Coronary artery (tissue), 2 donors: ENCODE measurements at regions not wholly inside any gene's neighbourhood (a gene's known extent, or its start where the extent isn't known, plus 50 kb on each side); places are given as distances from the start of the nearest gene placed in this dataset.

Source experiments
- DNase-seq: peaks from one replicate; pipeline ENCODE4 v3.0.0-alpha.2; 2017; ENCODE audit warnings: low spot score
- H3K27ac ChIP-seq, 2 donors: fragments of 200-600 bp; sonication (generic); one replicate each; pipeline ENCODE4 v1.5.1; 2016 to 2019
- H3K4me3 ChIP-seq: fragments of 200-600 bp; sonication (generic); 2 replicates; pipeline ENCODE4 v1.5.1; 2016; ENCODE audit warnings: mild to moderate bottlenecking, moderate library complexity
- TF ChIP-seq, protein P1 (sequence below): fragments of 200-600 bp; sonication (generic); IDR thresholded peaks from one replicate; pipeline ENCODE4 v1.5.1; 2019; ENCODE audit warnings: antibody characterized with exemption

DNA sequence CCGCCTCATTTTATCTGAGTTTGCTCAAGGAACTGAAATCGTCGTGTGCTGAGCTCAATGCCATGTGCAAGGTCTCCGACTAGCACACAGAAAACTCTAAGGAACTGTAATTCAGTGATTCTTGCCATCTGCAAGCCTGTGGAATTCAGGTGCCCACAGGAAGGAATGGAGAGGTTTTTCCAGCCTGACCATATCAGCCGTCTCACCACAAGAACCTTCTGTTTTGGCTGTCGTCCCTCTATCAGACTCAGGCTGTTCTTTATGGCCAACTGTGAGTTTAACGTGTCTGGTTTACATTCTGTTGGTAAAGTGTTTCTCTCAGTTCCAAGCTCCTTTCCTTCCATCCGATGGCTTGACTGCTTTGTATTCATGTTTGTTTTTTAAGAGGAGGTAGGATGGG, 293.5 kb downstream of the SPRY2 start:
- TF ChIP-seq, protein P1, sequence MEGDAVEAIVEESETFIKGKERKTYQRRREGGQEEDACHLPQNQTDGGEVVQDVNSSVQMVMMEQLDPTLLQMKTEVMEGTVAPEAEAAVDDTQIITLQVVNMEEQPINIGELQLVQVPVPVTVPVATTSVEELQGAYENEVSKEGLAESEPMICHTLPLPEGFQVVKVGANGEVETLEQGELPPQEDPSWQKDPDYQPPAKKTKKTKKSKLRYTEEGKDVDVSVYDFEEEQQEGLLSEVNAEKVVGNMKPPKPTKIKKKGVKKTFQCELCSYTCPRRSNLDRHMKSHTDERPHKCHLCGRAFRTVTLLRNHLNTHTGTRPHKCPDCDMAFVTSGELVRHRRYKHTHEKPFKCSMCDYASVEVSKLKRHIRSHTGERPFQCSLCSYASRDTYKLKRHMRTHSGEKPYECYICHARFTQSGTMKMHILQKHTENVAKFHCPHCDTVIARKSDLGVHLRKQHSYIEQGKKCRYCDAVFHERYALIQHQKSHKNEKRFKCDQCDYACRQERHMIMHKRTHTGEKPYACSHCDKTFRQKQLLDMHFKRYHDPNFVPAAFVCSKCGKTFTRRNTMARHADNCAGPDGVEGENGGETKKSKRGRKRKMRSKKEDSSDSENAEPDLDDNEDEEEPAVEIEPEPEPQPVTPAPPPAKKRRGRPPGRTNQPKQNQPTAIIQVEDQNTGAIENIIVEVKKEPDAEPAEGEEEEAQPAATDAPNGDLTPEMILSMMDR = no peak
- H3K4me3 ChIP-seq = no peak overlapping the region
- H3K27ac ChIP-seq = peak overlapping the region in 1 of 2 donors; percentile 30
- DNase-seq = no peak

GRCh38 chr13:80040981-80041317, 300.0 kb downstream of the SPRY2 start:
- TF ChIP-seq, protein P1 = no peak
- DNase-seq = no peak
- peak overlapping the region; percentile 9 for H3K4me3 ChIP-seq
- no peak overlapping the region for H3K27ac ChIP-seq

GRCh38 chr13:80040196-80040980, 300.5 kb downstream of the SPRY2 start:
- TF ChIP-seq, protein P1 = no peak
- no peak overlapping the region for H3K27ac ChIP-seq
- peak overlapping the region; percentile 9 for H3K4me3 ChIP-seq
- no peak for DNase-seq

DNA sequence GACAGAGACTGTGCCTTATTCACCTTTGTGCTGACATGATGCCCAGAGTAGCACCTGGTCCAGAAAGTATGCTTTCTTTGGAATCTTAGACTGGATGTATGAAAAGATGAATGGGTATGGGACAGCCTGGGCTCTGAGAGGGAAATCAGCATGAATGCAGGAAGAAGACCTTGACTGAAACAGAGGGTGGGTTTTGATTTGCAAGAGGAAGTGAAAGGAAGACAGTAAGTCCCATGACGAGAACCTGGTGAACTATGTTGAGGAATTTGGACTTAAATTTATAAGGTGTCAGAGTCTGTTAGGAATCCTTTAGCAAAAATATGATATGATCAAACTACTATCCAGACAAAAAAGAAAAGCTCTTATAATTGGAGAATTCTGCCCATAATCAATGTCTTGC, 301.9 kb downstream of the SPRY2 start:
- TF ChIP-seq, protein P1 = no peak
- H3K4me3 ChIP-seq = no peak overlapping the region
- no peak overlapping the region for H3K27ac ChIP-seq
- DNase-seq = no peak

DNA sequence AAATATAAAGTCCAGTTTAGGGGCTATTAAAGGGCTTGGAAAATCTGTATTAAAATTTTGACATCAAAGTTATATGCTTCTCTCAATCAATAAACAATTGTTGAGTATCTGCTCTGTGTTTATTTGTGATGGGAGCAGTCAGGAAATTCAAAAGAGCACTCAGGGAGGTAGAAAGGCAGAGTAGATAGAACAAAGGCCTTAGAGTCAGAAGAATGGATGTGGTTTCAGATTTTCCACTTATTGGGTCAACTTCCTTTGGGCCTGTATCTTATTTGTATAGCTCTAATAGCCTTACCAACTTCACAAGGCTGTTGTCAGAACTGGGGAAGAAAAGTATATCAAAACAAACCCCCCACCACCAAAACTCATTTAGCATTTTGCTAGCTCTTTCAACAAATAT, 302.6 kb downstream of the SPRY2 start:
- H3K27ac ChIP-seq = no peak overlapping the region
- H3K4me3 ChIP-seq = no peak overlapping the region
- no peak for DNase-seq
- TF ChIP-seq, protein P1 = no peak

- TF ChIP-seq, protein P1 = no peak
- no peak for DNase-seq
- no peak overlapping the region for H3K27ac ChIP-seq
- H3K4me3 ChIP-seq = no peak overlapping the region
Observed at GRCh38 chr13:80037505-80037888, 303.4 kb downstream of the SPRY2 start.

DNA sequence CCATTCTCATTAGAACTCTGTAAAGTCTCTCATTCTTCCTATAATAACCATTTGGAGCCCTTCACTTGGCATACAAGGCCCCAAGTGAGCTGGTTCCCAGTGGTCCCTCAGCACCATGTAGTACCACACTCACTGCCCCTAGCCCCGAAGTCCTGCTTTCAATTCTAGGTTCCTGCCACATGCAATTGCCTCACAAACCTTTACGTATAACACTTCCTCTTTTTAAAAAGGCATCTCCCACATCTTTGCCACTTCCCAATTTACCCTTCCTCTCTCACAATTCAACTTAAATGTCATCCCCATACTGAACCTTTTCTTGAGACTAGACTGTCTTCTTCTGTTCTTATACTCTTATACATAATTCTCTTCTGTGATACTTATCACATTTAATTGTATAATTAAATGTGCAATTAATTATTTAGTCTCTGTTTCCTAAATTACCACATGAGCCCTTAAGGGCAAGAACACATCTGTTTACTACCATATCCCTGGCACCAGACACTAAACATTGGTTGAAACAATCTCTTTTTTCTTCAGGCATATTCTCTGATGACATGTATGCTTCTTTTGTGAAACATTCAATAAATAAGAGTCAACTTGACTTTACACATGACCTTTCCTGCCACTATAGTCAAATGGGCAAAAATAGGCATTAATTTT, 304.0 kb downstream of the SPRY2 start:
- TF ChIP-seq, protein P1 = no peak
- H3K4me3 ChIP-seq = no peak overlapping the region
- DNase-seq = no peak
- H3K27ac ChIP-seq = no peak overlapping the region
